NCI-H2196 (cell line): ENCODE measurements at regions not wholly inside any gene's neighbourhood (a gene's known extent, or its start where the extent isn't known, plus 50 kb on each side); places are given as distances from the start of the nearest gene placed in this dataset.
"Not testable (repeated sequence)": the region's sequence is repeated elsewhere in the genome, so short reads cannot be mapped to it uniquely, and the experiment has no call there.

Experiments
- DNase-seq: peaks from one replicate; lab custom pipeline; 2025; ENCODE audit not compliant: unreplicated experiment; lab: John Stamatoyannopoulos, UW

DNA sequence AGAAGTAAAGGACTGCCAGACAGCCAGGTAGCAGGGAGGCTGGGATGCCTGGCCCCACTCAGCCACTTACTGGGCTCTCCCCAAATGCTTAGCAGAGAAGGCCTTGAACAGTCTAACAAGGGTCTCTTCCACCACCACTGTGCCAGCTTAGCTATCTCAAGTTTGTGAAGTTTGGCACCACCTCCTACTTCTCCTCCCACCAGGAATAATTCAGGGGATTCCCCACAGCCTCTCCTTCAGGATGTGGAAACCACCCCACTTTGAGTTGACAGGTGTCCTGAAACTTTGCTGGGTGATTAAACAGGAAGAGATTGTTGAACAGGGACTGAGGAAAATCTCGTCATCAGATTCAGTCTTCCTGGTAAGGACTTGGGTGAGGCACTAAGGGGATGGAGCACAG, 59.4 kb upstream of the ATP1B1 start:
- no peak for DNase-seq

DNA sequence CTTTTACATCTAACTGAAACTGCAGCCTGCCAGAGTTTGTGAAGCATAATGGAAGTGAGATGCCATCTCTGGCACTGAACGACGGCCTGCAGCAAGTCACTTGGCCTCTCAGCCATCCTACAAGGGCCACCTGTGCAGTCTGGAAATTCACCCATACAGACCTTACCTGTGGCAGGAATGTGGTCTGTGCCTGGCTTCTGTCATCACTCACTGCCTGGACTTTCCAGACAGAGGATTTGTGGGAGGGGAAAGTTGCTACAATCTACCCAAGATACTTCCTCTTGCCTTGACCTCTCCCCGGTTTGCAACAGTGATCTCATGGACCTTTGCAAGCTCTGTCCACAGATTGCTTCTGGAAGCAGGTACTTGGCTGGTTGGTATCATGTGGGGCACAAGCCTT, 58.4 kb upstream of the ATP1B1 start:
- no peak for DNase-seq

DNA sequence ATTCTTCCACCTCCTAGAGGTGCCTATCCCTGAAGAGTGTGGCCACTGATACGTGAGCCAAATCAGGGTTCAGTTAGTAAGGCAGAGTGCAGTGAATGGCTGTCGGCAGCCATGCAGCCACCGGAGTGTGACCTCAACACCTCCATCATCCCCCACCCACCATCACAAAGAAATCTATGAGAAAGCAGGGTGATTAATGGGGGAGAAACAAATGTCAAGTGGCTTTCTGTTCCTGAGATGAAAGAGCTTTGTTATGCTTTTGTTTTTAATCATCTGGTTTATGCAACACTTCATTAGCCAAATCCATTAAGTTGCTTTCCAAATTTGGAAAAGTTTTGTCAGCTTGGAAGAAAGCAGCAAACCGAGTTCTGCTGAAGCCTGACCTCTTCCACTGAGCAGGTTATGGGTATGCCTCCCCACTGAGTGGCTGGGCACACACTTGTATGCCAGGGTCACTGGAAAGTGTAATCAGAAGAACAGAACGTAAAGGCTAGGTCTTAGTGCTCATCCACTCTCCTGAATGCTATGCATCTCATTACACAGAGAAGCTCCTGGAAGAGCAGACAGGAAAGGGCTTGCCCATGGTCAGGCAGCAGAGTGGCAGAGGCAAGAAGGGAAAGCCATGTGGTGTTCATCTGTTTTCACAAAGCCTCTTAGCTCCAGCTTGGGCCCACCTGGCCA, 57.1 kb upstream of the ATP1B1 start:
- DNase-seq, result no peak

DNA sequence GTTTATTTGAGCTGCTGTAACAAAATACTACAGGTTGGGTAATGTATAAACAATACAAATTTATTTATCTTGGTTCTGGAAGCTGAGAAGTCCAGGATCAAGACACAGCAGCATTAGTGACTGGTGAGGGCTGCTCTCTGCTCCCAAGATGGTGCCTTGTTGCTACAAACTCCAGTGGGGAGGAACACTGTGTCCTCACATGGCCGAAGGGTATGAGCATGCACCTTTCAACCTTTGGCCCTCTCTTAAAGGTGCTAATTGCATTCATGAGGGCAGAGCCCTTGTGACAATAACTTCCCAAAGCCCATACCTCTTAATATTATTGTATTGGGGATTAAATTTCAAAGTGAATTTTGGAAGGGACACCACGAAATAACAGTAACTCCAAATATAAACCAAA, 55.3 kb upstream of the ATP1B1 start:
- no peak for DNase-seq

DNA sequence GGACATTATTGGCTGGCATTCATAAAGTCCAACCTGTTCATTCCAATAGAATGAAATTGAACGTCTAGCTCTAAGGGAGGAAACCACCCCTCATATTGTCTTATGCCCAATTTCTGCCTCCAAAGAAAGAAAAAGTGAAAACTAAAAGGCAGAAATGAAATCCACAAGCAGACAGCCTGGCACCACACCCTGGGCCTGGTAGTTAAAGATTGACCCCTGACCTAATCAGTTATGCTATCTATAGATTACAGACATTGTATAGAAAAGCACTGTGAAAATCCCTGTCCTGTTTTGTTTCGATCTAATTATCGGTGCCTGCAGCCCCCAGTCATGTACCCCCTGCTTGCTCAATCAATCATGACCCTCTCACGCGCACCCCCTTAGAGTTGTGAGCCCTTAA, 54.3 kb upstream of the ATP1B1 start:
- DNase-seq, result not testable (repeated sequence)

DNA sequence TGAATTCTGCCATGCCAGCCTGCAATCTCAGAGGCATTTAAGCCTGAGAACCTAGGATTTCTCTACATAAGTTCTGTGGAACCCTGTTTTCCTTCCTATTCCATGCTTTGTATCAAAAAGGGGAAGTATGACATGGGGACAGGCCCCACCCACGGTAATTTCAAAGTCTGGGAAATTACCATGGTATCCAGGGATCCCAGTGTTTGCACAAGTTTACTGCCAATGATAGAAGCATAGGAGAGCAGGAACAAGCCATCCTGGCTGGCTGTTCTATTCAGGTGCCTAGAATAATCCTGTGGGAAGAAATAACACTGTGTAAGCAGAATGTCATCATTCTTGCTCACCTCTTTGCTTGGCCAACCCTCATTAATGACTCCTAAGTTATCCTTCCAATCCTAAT, 53.8 kb upstream of the ATP1B1 start:
- DNase-seq, result no peak

DNA sequence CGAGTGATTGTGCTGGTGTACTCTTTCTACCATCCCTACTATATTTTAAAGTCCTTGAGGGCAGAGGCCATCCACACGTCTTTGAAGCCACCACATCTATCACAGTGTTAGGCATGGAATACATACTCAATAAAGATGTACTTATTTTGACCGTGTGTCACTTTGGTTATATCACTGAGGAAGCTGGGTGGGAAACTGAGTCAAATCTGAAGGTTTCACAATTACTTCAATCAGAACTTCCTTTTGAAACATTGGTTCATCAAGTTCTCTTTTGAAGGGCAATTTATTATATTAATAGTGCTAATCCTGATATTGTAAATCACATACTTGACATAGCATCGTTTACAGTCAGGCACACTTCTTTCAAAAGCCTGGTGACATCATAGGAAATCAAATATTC, 53.3 kb upstream of the ATP1B1 start:
- DNase-seq, result no peak
